H1 (cell line): ENCODE measurements at regions not wholly inside any gene's neighbourhood (a gene's known extent, or its start where the extent isn't known, plus 50 kb on each side); places are given as distances from the start of the nearest gene placed in this dataset.

Experiments
- CTCF ChIA-PET: fragments of 300-600 bp; sonication (Branson Sonifier 250); formaldehyde crosslinking; loops from one replicate; lab custom pipeline; 2021; ENCODE audit not compliant: partially characterized antibody; lab: Charles Lee
- POLR2A ChIA-PET: fragments of 300-600 bp; sonication (Branson Sonifier 250); formaldehyde crosslinking; loops from one replicate; lab custom pipeline; 2021; ENCODE audit warnings: inconsistent platforms; ENCODE audit not compliant: partially characterized antibody; lab: Charles Lee
- DNase-seq, 2 experiments: peaks; one replicate each; pipeline versions ENCODE4 v3.0.0 to v3.0.0-alpha.2; 2010 to 2022; ENCODE audit warnings: low spot score in 2 of 2, low read depth in 1 of 2, mixed read lengths in 1 of 2
- FAIRE-seq: peaks from 2 replicates; lab custom pipeline; 2011; peaks lifted over from hg19 to GRCh38; lab: Jason Lieb, UNC
- H2AFZ ChIP-seq: 2 replicates; pipeline ENCODE4 v1.8.1; 2012; ENCODE audit warnings: low read length, inconsistent platforms
- H2AK5ac ChIP-seq: 2 replicates; pipeline ENCODE4 v1.6.1; 2013; ENCODE audit warnings: low read depth, low read length
- H2BK120ac ChIP-seq: replicated peaks from 2 replicates; pipeline ENCODE3; 2013; ENCODE audit warnings: low read depth, low read length, inconsistent platforms
- H2BK12ac ChIP-seq: 2 replicates; pipeline ENCODE4 v1.6.1; 2013; ENCODE audit warnings: low read depth, low read length
- H2BK15ac ChIP-seq: 2 replicates; pipeline ENCODE4 v1.6.1; 2013; ENCODE audit warnings: low read length
- H2BK20ac ChIP-seq: 2 replicates; pipeline ENCODE4 v1.6.1; 2013; ENCODE audit warnings: low read length
- H2BK5ac ChIP-seq: 2 replicates; pipeline ENCODE4 v1.6.1; 2013; ENCODE audit warnings: low read depth, low read length
- H3K14ac ChIP-seq: 2 replicates; pipeline ENCODE4 v1.6.1; 2013; ENCODE audit warnings: inconsistent platforms; ENCODE audit not compliant: insufficient read length
- H3K18ac ChIP-seq: 2 replicates; pipeline ENCODE4 v1.6.1; 2013; ENCODE audit warnings: low read length; ENCODE audit errors: extremely low read depth
- H3K23ac ChIP-seq: 2 replicates; pipeline ENCODE4 v1.6.1; 2013; ENCODE audit warnings: inconsistent platforms; ENCODE audit not compliant: insufficient read length
- H3K23me2 ChIP-seq: 2 replicates; pipeline ENCODE4 v1.6.1; 2013; ENCODE audit warnings: low read depth, low read length
- H3K27ac ChIP-seq: 2 replicates; pipeline ENCODE4 v1.6.1; 2011; ENCODE audit warnings: low read depth, low read length, inconsistent platforms
- H3K27me3 ChIP-seq, 4 experiments: replicated peaks in 1 of 4; 1 replicate in 1 of 4; 2 replicates in 3 of 4; pipeline versions ENCODE4 v1.6.1 to v1.8.1; 2011 to 2013; ENCODE audit warnings: low read length in 3 of 4, mild to moderate bottlenecking in 3 of 4, inconsistent platforms in 2 of 4, mixed read lengths in 2 of 4, moderate library complexity in 1 of 4; ENCODE audit not compliant: control insufficient read depth in 3 of 4, insufficient read depth in 3 of 4; ENCODE audit errors: extremely low read depth in 1 of 4
- H3K36me3 ChIP-seq, 4 experiments: 2 replicates each; pipeline versions ENCODE4 v1.6.1 to v1.8.1; 2011 to 2013; ENCODE audit warnings: mild to moderate bottlenecking in 4 of 4, low read length in 3 of 4, moderate library complexity in 2 of 4, control low read depth in 1 of 4, inconsistent platforms in 1 of 4; ENCODE audit not compliant: insufficient read depth in 4 of 4, control insufficient read depth in 2 of 4
- H3K4ac ChIP-seq: replicated peaks from 2 replicates; pipeline ENCODE3; 2013; ENCODE audit warnings: low read length, low read depth, mixed read lengths, inconsistent platforms; ENCODE audit not compliant: insufficient read length
- H3K4me1 ChIP-seq, 4 experiments: replicated peaks in 1 of 4; 1 replicate in 1 of 4; 2 replicates in 3 of 4; pipeline versions ENCODE4 v1.6.1 to v1.8.1; 2011 to 2013; ENCODE audit warnings: low read length in 3 of 4, inconsistent platforms in 2 of 4, mixed read lengths in 1 of 4; ENCODE audit not compliant: insufficient read depth in 4 of 4, control insufficient read depth in 3 of 4
- H3K4me2 ChIP-seq, 2 experiments: 2 replicates each; pipeline versions ENCODE4 v1.6.1 to v1.8.1; 2011 to 2013; ENCODE audit warnings: low read depth in 2 of 2, low read length in 2 of 2, control low read depth in 1 of 2, inconsistent platforms in 1 of 2, mild to moderate bottlenecking in 1 of 2; ENCODE audit not compliant: insufficient read depth in 1 of 2
- H3K4me3 ChIP-seq, 4 experiments: fragments of 200-600, 300-600 bp in 1 of 4; sonication (generic), shearing (Covaris generic), sonication (Bioruptor Twin) in 1 of 4; 2 replicates each; pipeline versions ENCODE4 v1.5.1 to v1.8.1; 2011 to 2016; ENCODE audit warnings: low read length in 4 of 4, low read depth in 3 of 4, control low read depth in 2 of 4, inconsistent platforms in 2 of 4, mild to moderate bottlenecking in 2 of 4, mixed read lengths in 1 of 4, moderate library complexity in 1 of 4; ENCODE audit not compliant: insufficient read depth in 2 of 4; ENCODE audit errors: extremely low read depth in 1 of 4
- H3K56ac ChIP-seq: replicated peaks from 2 replicates; pipeline ENCODE3; 2013; ENCODE audit warnings: low read depth, mild to moderate bottlenecking, mixed read lengths, low read length, inconsistent platforms; ENCODE audit not compliant: insufficient read length
- H3K79me1 ChIP-seq: 2 replicates; pipeline ENCODE4 v1.6.1; 2013; ENCODE audit warnings: low read depth, low read length, control low read depth
- H3K79me2 ChIP-seq, 2 experiments: 2 replicates each; pipeline versions ENCODE4 v1.6.1 to v1.8.1; 2012 to 2013; ENCODE audit warnings: low read length in 2 of 2, mild to moderate bottlenecking in 2 of 2, inconsistent platforms in 1 of 2; ENCODE audit not compliant: insufficient read depth in 2 of 2, control insufficient read depth in 1 of 2
- H3K9ac ChIP-seq, 4 experiments: replicated peaks in 1 of 4; 1 replicate in 1 of 4; 2 replicates in 3 of 4; pipeline versions ENCODE4 v1.6.1 to v1.8.1; 2011 to 2013; ENCODE audit warnings: low read depth in 3 of 4, low read length in 3 of 4, control low read depth in 2 of 4, mild to moderate bottlenecking in 2 of 4, moderate library complexity in 2 of 4, inconsistent platforms in 1 of 4; ENCODE audit errors: extremely low read depth in 1 of 4
- H3K9me3 ChIP-seq, 2 experiments: 2 replicates each; pipeline versions ENCODE4 v1.6.1 to v1.8.1; 2012 to 2013; ENCODE audit warnings: mild to moderate bottlenecking in 2 of 2, moderate library complexity in 2 of 2, control low read depth in 1 of 2, inconsistent platforms in 1 of 2, low read depth in 1 of 2, low read length in 1 of 2, mixed read lengths in 1 of 2; ENCODE audit not compliant: insufficient read depth in 2 of 2
- H4K20me1 ChIP-seq, 2 experiments: replicated peaks in 1 of 2; 2 replicates each; pipeline versions ENCODE3 to v1.8.1; 2011 to 2013; ENCODE audit warnings: inconsistent platforms in 2 of 2, low read length in 2 of 2, mild to moderate bottlenecking in 1 of 2; ENCODE audit not compliant: insufficient read depth in 2 of 2, control insufficient read depth in 1 of 2
- H4K5ac ChIP-seq: 2 replicates; pipeline ENCODE4 v1.6.1; 2013; ENCODE audit warnings: low read length, low read depth, mixed read lengths, inconsistent platforms; ENCODE audit not compliant: insufficient read length
- H4K8ac ChIP-seq: 2 replicates; pipeline ENCODE4 v1.8.0; 2013; ENCODE audit warnings: mild to moderate bottlenecking, moderate library complexity, low read length, inconsistent platforms; ENCODE audit not compliant: insufficient read depth; ENCODE audit errors: extremely low read depth
- H4K91ac ChIP-seq: replicated peaks from 2 replicates; pipeline ENCODE3; 2013; ENCODE audit warnings: low read length, mixed read lengths, inconsistent platforms; ENCODE audit not compliant: insufficient read length
- GTF2F1 ChIP-seq: IDR thresholded peaks from 2 replicates; pipeline ENCODE4 v1.6.1; 2012; ENCODE audit warnings: low read depth, low read length, improper control_type of control experiment, borderline replicate concordance
- HDAC2 ChIP-seq, 2 experiments: fragments of 300-600 bp in 1 of 2; sonication (generic) in 1 of 2; IDR thresholded peaks; 2 replicates each; pipeline ENCODE4 v1.6.1; 2011 to 2012; ENCODE audit warnings: low read depth in 2 of 2, low read length in 2 of 2, mild to moderate bottlenecking in 2 of 2, moderate library complexity in 2 of 2, borderline replicate concordance in 1 of 2, inconsistent platforms in 1 of 2
- HDAC6 ChIP-seq: IDR thresholded peaks from one replicate; pipeline ENCODE4 v1.7.1; 2012; ENCODE audit warnings: low read depth, mild to moderate bottlenecking, inconsistent platforms, low read length, moderate library complexity
- JUN ChIP-seq: IDR thresholded peaks from 2 replicates; pipeline ENCODE4 v1.6.1; 2011; ENCODE audit warnings: low read depth, mild to moderate bottlenecking, improper control_type of control experiment, low read length
- NANOG ChIP-seq: IDR thresholded peaks from 2 replicates; pipeline ENCODE4 v1.6.1; 2011; ENCODE audit warnings: low read length, low read depth, mild to moderate bottlenecking, inconsistent platforms; ENCODE audit not compliant: insufficient read depth, poor library complexity, severe bottlenecking
- PHF8 ChIP-seq: fragments of 200-600 bp; sonication (generic); conservative IDR thresholded peaks from 2 replicates; pipeline ENCODE4 v1.7.1; 2012; ENCODE audit warnings: low read depth, mild to moderate bottlenecking, inconsistent platforms, low read length, moderate library complexity
- POLR2A ChIP-seq, 2 experiments: IDR thresholded peaks; 1 replicate in 1 of 2; 2 replicates in 1 of 2; pipeline ENCODE4 v1.6.1; 2011; ENCODE audit warnings: low read depth in 2 of 2, low read length in 2 of 2, mild to moderate bottlenecking in 2 of 2; ENCODE audit errors: control extremely low read depth in 1 of 2
- RXRA ChIP-seq: IDR thresholded peaks from 2 replicates; pipeline ENCODE4 v1.6.1; 2011; ENCODE audit warnings: low read depth, mild to moderate bottlenecking, low read length, moderate library complexity; ENCODE audit not compliant: insufficient read depth
- SRF ChIP-seq: IDR thresholded peaks from 2 replicates; pipeline ENCODE4 v1.6.1; 2011; ENCODE audit warnings: mild to moderate bottlenecking, low read depth, low read length, moderate library complexity
- TCF12 ChIP-seq: IDR thresholded peaks from 2 replicates; pipeline ENCODE4 v1.6.1; 2011; ENCODE audit warnings: low read depth, mild to moderate bottlenecking, low read length
- YY1 ChIP-seq: IDR thresholded peaks from 2 replicates; pipeline ENCODE4 v1.6.1; 2011; ENCODE audit warnings: low read depth, mild to moderate bottlenecking, low read length
- ZNF274 ChIP-seq: IDR thresholded peaks from 2 replicates; pipeline ENCODE4 v1.7.0; 2012; ENCODE audit warnings: low read length, borderline replicate concordance; ENCODE audit errors: extremely low read depth
- WGBS, 2 experiments: shearing (Covaris generic) in 1 of 2; methylation state at CpG; one replicate each; pipeline versions ENCODE4 v1.1.6 to v1.1.7; 2013 to 2015; ENCODE audit warnings: low lambda C conversion rate in 2 of 2, mixed read lengths in 2 of 2, inconsistent platforms in 1 of 2, low coverage in 1 of 2, missing lambda C conversion rate in 1 of 2; ENCODE audit not compliant: insufficient replicate concordance in 2 of 2, insufficient coverage in 1 of 2, insufficient read length in 1 of 2; ENCODE audit errors: extremely low coverage in 1 of 2, missing lambda C conversion rate in 1 of 2; 5-methylcytosine and 5-hydroxymethylcytosine counted together
- TF ChIP-seq, protein P1 (sequence below): IDR thresholded peaks from 2 replicates; pipeline ENCODE4 v1.6.1; 2012; ENCODE audit warnings: low read length, inconsistent platforms

DNA sequence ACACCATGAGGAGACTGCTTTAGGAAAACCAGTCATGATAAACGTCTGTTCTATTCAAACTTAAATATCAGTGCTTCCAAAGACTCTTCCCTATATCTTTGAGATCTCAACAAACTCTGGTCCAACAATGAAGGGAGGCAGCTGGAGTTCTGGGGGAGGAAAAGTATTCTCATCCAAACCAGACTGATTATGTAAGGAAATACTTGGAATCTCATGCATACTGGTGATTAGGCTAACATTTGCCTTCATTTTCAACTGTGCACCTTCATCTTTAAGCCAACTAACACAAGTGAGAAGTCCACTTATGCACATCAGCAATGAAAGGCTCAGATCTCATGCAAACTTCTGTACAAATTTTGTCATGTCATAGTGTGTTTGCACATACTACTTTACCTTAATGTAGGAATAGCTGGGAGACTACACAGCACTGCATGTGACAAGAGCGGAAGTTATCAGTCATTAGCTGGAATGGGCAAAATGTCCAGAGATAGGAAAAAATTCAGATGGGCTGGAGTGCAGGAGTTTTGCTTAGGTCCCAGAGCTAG, 67.5 kb upstream of the STK17B start:
- H2BK120ac ChIP-seq: no peak overlapping the region
- H4K8ac ChIP-seq: no peak overlapping the region
- H3K9ac ChIP-seq: no peak overlapping the region
- no peaks in the 10 kb centered on the region for H3K4me1 ChIP-seq
- DNase-seq (no peak), FAIRE-seq (no peak)
- no peak overlapping the region for H2AK5ac ChIP-seq
- no peak overlapping the region for H2BK20ac ChIP-seq
- no peaks in the 10 kb centered on the region for H3K9me3 ChIP-seq
- H3K4me2 ChIP-seq: no peak overlapping the region
- H2BK12ac ChIP-seq: no peak overlapping the region
- no peak overlapping the region for H4K5ac ChIP-seq
- WGBS, 2 experiments: 90% methylated on average over 2 of the region's 2 CpGs; no CpG with 5 or more reads in 1 of the 2 experiments
- H3K27me3 ChIP-seq: no peaks in the 10 kb centered on the region
- H2AFZ ChIP-seq: no peak overlapping the region
- no peaks in the 10 kb centered on the region for H3K23me2 ChIP-seq
- no peaks in the 10 kb centered on the region for H3K36me3 ChIP-seq
- no peak overlapping the region for H3K4ac ChIP-seq
- H2BK5ac ChIP-seq: no peak overlapping the region
- no peak overlapping the region for H4K91ac ChIP-seq
- H3K27ac ChIP-seq: no peak overlapping the region
- H3K18ac ChIP-seq: no peak overlapping the region
- H3K4me3 ChIP-seq: no peak overlapping the region
- no peak overlapping the region for H3K23ac ChIP-seq
- ChIA-PET POLR2A (no interaction called here), CTCF (interaction anchor here (0.7 to 2.5 kb wide), 3 partner anchors 9 to 160 kb away, joined by 3 to 8 read pairs (median 3); no protein-coding TSS in a partner anchor)
- no peaks in the 10 kb centered on the region for H3K79me1 ChIP-seq
- no peak overlapping the region for H3K56ac ChIP-seq
- no peak overlapping the region for H2BK15ac ChIP-seq
- H3K14ac ChIP-seq: no peak overlapping the region
- H4K20me1 ChIP-seq: no peaks in the 10 kb centered on the region
- no peaks in the 10 kb centered on the region for H3K79me2 ChIP-seq
- no peak for TF ChIP-seq ZNF274
- TF ChIP-seq RXRA: no peak
- TF ChIP-seq PHF8: no peak
- TF ChIP-seq HDAC2 (IDR thresholded peaks at IDR 0.05; ENCODE audit: borderline replicate concordance in 1 of 2, low read depth in 2 of 2, low read length in 2 of 2): no peak
- no peak for TF ChIP-seq NANOG
- no peak for TF ChIP-seq YY1
- no peak for TF ChIP-seq HDAC6
- TF ChIP-seq TCF12: no peak
- TF ChIP-seq SRF: no peak
- no peak for TF ChIP-seq GTF2F1
- no peak for TF ChIP-seq POLR2A (IDR thresholded peaks at IDR 0.05; ENCODE audit: control extremely low read depth in 1 of 2, low read depth in 2 of 2, low read length in 2 of 2)
- TF ChIP-seq, protein P1, sequence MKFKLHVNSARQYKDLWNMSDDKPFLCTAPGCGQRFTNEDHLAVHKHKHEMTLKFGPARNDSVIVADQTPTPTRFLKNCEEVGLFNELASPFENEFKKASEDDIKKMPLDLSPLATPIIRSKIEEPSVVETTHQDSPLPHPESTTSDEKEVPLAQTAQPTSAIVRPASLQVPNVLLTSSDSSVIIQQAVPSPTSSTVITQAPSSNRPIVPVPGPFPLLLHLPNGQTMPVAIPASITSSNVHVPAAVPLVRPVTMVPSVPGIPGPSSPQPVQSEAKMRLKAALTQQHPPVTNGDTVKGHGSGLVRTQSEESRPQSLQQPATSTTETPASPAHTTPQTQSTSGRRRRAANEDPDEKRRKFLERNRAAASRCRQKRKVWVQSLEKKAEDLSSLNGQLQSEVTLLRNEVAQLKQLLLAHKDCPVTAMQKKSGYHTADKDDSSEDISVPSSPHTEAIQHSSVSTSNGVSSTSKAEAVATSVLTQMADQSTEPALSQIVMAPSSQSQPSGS: no peak
- TF ChIP-seq JUN: no peak
